Activated CD4-positive, alpha-beta T cell treated with anti-CD3 and anti-CD28 coated beads, Interleukin-2, amount 10 ng/mL, durations not matched to agents 24 days and 14 days (primary cell): ENCODE measurements at regions not wholly inside any gene's neighbourhood (a gene's known extent, or its start where the extent isn't known, plus 50 kb on each side); places are given as distances from the start of the nearest gene placed in this dataset.

Experiments used
- DNase-seq: peaks from one replicate; pipeline ENCODE4 v3.0.0; 2022
- H3K27ac Mint-ChIP-seq: one replicate; pipeline ENCODE4 v1.8.0; 2022; ENCODE audit warnings: mild to moderate bottlenecking, mixed read lengths
- H3K27me3 Mint-ChIP-seq: one replicate; pipeline ENCODE4 v1.8.0; 2022; ENCODE audit warnings: mixed read lengths
- H3K36me3 Mint-ChIP-seq: one replicate; pipeline ENCODE4 v1.8.0; 2022; ENCODE audit warnings: low read depth, mild to moderate bottlenecking, mixed read lengths
- H3K4me1 Mint-ChIP-seq: one replicate; pipeline ENCODE4 v1.8.0; 2021; ENCODE audit warnings: mixed read lengths
- H3K4me3 Mint-ChIP-seq: one replicate; pipeline ENCODE4 v1.8.0; 2022; ENCODE audit warnings: mild to moderate bottlenecking, moderate library complexity, mixed read lengths
- H3K9me3 Mint-ChIP-seq: one replicate; pipeline ENCODE4 v1.8.0; 2021; ENCODE audit warnings: mixed read lengths
- intact Hi-C: fragments of 100-400 bp; cut with micrococcal nuclease; formaldehyde crosslinking; loops from one replicate; pipeline ENCODE4 v1.15.1; 2023

- DNase-seq: no peak
- no peaks in the 10 kb centered on the region for H3K9me3 Mint-ChIP-seq
- H3K4me1 Mint-ChIP-seq: no peaks in the 10 kb centered on the region
- intact Hi-C loops: no loop called here
- no peaks in the 10 kb centered on the region for H3K36me3 Mint-ChIP-seq
- no peak overlapping the region for H3K27ac Mint-ChIP-seq
- no peak overlapping the region for H3K4me3 Mint-ChIP-seq
- no peaks in the 10 kb centered on the region for H3K27me3 Mint-ChIP-seq
These were observed 704.7 kb downstream of the DIAPH3 start for GRCh38 chr13:59458908-59459579.

- Mint-ChIP-seq H3K4me1 (no peaks in the 10 kb centered on the region), H3K27ac (no peak overlapping the region), H3K36me3 (no peaks in the 10 kb centered on the region), H3K27me3 (no peaks in the 10 kb centered on the region), H3K9me3 (no peaks in the 10 kb centered on the region), H3K4me3 (no peak overlapping the region)
- no peak for DNase-seq
- intact Hi-C loops: no loop called here
These were observed 703.8 kb downstream of the DIAPH3 start for GRCh38 chr13:59459972-59460371.

- no peak overlapping the region for H3K27ac Mint-ChIP-seq
- no peaks in the 10 kb centered on the region for H3K9me3 Mint-ChIP-seq
- H3K36me3 Mint-ChIP-seq: no peaks in the 10 kb centered on the region
- H3K4me1 Mint-ChIP-seq: no peaks in the 10 kb centered on the region
- intact Hi-C loops: no loop called here
- DNase-seq: no peak
- H3K4me3 Mint-ChIP-seq: no peak overlapping the region
- H3K27me3 Mint-ChIP-seq: no peaks in the 10 kb centered on the region
These were observed 702.3 kb downstream of the DIAPH3 start for GRCh38 chr13:59461411-59461810.

GRCh38 chr13:59463023-59463422, 700.7 kb downstream of the DIAPH3 start:
- Mint-ChIP-seq H3K4me1 (no peaks in the 10 kb centered on the region), H3K27me3 (no peaks in the 10 kb centered on the region), H3K36me3 (no peaks in the 10 kb centered on the region), H3K9me3 (no peaks in the 10 kb centered on the region), H3K27ac (no peak overlapping the region), H3K4me3 (no peak overlapping the region)
- DNase-seq: no peak
- intact Hi-C loops: no loop called here

- intact Hi-C loops: no loop called here
- peaks cover 2% of the 10 kb centered on the region for H3K27me3 Mint-ChIP-seq
- no peak overlapping the region for H3K4me3 Mint-ChIP-seq
- H3K36me3 Mint-ChIP-seq: no peaks in the 10 kb centered on the region
- H3K9me3 Mint-ChIP-seq: peaks cover 5% of the 10 kb centered on the region
- no peaks in the 10 kb centered on the region for H3K4me1 Mint-ChIP-seq
- H3K27ac Mint-ChIP-seq: no peak overlapping the region
- DNase-seq: no peak
These were observed 698.8 kb downstream of the DIAPH3 start for GRCh38 chr13:59464926-59465325.

- Mint-ChIP-seq H3K36me3 (no peaks in the 10 kb centered on the region), H3K27me3 (peaks cover 6% of the 10 kb centered on the region), H3K4me3 (no peak overlapping the region), H3K4me1 (no peaks in the 10 kb centered on the region), H3K9me3 (peaks cover 5% of the 10 kb centered on the region), H3K27ac (no peak overlapping the region)
- intact Hi-C loops: no loop called here
- DNase-seq: no peak
These were observed 695.3 kb downstream of the DIAPH3 start for GRCh38 chr13:59468396-59468795.

- no peaks in the 10 kb centered on the region for H3K4me1 Mint-ChIP-seq
- peaks cover 6% of the 10 kb centered on the region for H3K27me3 Mint-ChIP-seq
- intact Hi-C loops: no loop called here
- no peak for DNase-seq
- H3K27ac Mint-ChIP-seq: no peak overlapping the region
- H3K36me3 Mint-ChIP-seq: no peaks in the 10 kb centered on the region
- H3K4me3 Mint-ChIP-seq: no peak overlapping the region
- H3K9me3 Mint-ChIP-seq: peaks cover 5% of the 10 kb centered on the region
These were observed 692.6 kb downstream of the DIAPH3 start for GRCh38 chr13:59471106-59471505.

GRCh38 chr13:59472134-59472533, 691.6 kb downstream of the DIAPH3 start:
- intact Hi-C loops: no loop called here

GRCh38 chr13:59474696-59475095, 689.0 kb downstream of the DIAPH3 start:
- no peak for DNase-seq
- Mint-ChIP-seq H3K4me1 (no peaks in the 10 kb centered on the region), H3K4me3 (no peak overlapping the region), H3K27ac (no peak overlapping the region), H3K9me3 (no peaks in the 10 kb centered on the region), H3K36me3 (no peaks in the 10 kb centered on the region), H3K27me3 (peaks cover 5% of the 10 kb centered on the region)
- intact Hi-C loops: no loop called here

More at GRCh38 chr13:59472134-59472533, 691.6 kb downstream of the DIAPH3 start:
- Mint-ChIP-seq H3K9me3 (peaks cover 5% of the 10 kb centered on the region), H3K4me1 (no peaks in the 10 kb centered on the region), H3K4me3 (no peak overlapping the region), H3K36me3 (no peaks in the 10 kb centered on the region), H3K27ac (no peak overlapping the region), H3K27me3 (peaks cover 6% of the 10 kb centered on the region)
- no peak for DNase-seq

- intact Hi-C loops: no loop called here
- Mint-ChIP-seq H3K36me3 (no peaks in the 10 kb centered on the region), H3K4me1 (no peaks in the 10 kb centered on the region), H3K4me3 (no peak overlapping the region), H3K9me3 (no peaks in the 10 kb centered on the region), H3K27ac (no peak overlapping the region), H3K27me3 (peaks cover 4% of the 10 kb centered on the region)
- DNase-seq: no peak
These were observed 687.8 kb downstream of the DIAPH3 start for GRCh38 chr13:59475911-59476310.

- no peak for DNase-seq
- Mint-ChIP-seq H3K9me3 (no peaks in the 10 kb centered on the region), H3K27ac (no peak overlapping the region), H3K36me3 (no peaks in the 10 kb centered on the region), H3K4me1 (no peaks in the 10 kb centered on the region), H3K4me3 (no peak overlapping the region), H3K27me3 (no peaks in the 10 kb centered on the region)
- intact Hi-C loops: no loop called here
These were observed 687.4 kb downstream of the DIAPH3 start for GRCh38 chr13:59476366-59476765.

GRCh38 chr13:59477011-59477410, 686.7 kb downstream of the DIAPH3 start:
- Mint-ChIP-seq H3K4me3 (no peak overlapping the region), H3K4me1 (no peaks in the 10 kb centered on the region), H3K27me3 (no peaks in the 10 kb centered on the region), H3K27ac (no peak overlapping the region), H3K36me3 (no peaks in the 10 kb centered on the region), H3K9me3 (no peaks in the 10 kb centered on the region)
- intact Hi-C loops: no loop called here
- DNase-seq: no peak

GRCh38 chr13:59478908-59479307, 684.8 kb downstream of the DIAPH3 start:
- Mint-ChIP-seq H3K27me3 (no peaks in the 10 kb centered on the region), H3K27ac (no peak overlapping the region), H3K4me3 (no peak overlapping the region), H3K4me1 (no peaks in the 10 kb centered on the region), H3K9me3 (no peaks in the 10 kb centered on the region), H3K36me3 (no peaks in the 10 kb centered on the region)
- DNase-seq: no peak
- intact Hi-C loops: no loop called here

GRCh38 chr13:59479629-59480028, 684.1 kb downstream of the DIAPH3 start:
- DNase-seq: no peak
- H3K27ac Mint-ChIP-seq: no peak overlapping the region
- no peaks in the 10 kb centered on the region for H3K4me1 Mint-ChIP-seq
- no peaks in the 10 kb centered on the region for H3K36me3 Mint-ChIP-seq
- no peak overlapping the region for H3K4me3 Mint-ChIP-seq
- intact Hi-C loops: no loop called here
- no peaks in the 10 kb centered on the region for H3K9me3 Mint-ChIP-seq
- H3K27me3 Mint-ChIP-seq: no peaks in the 10 kb centered on the region
